ENCODE measurements at regions not wholly inside any gene's neighbourhood (a gene's known extent, or its start where the extent isn't known, plus 50 kb on each side); places are given as distances from the start of the nearest gene placed in this dataset.

GRCh38 chr5:34541067-34541466 lies 115.1 kb upstream of the RAI14 start:
- Mint-ChIP-seq H3K36me3 (ENCODE audit: low read depth) (peaks cover 52% of the 10 kb centered on the region), H3K4me1 (peaks cover 16% of the 10 kb centered on the region; the same call in 2 of the 3 replicates), H3K9me3 (peaks cover 47% of the 10 kb centered on the region), H3K27ac (no peak overlapping the region), H3K27me3 (ENCODE audit: insufficient read depth, low read depth, poor library complexity) (peaks cover 3% of the 10 kb centered on the region), H3K4me3 (no peak overlapping the region)
- DNase-seq (ENCODE audit: low spot score) (no peak), ATAC-seq (no peak)
- H3K27ac ChIP-seq (ENCODE audit: low read depth): no peak overlapping the region
- H3K4me2 ChIP-seq: no peak overlapping the region
- no peak for TF ChIP-seq ETS1 (IDR thresholded peaks at IDR 0.05)
- TF ChIP-seq REST (IDR thresholded peaks at IDR 0.05; ENCODE audit: unreplicated experiment): no peak
- TF ChIP-seq ZNF462 (CRISPR knock-in tag; IDR thresholded peaks at IDR 0.05): no peak
- TF ChIP-seq CREB1 (CRISPR knock-in tag; IDR thresholded peaks at IDR 0.05; ENCODE audit: low read depth): no peak
- no peak for TF ChIP-seq ZNF331 (CRISPR knock-in tag; IDR thresholded peaks at IDR 0.05; ENCODE audit: low read depth)
- no peak for TF ChIP-seq EZH2 (IDR thresholded peaks at IDR 0.05; ENCODE audit: low read depth, unreplicated experiment)
- TF ChIP-seq CTCF (conservative IDR thresholded peaks at IDR 0.05; ENCODE audit: low read depth in 2 of 2): no peak
- TF ChIP-seq EZH2phosphoT487 (IDR thresholded peaks at IDR 0.05; ENCODE audit: unreplicated experiment): no peak
- TF ChIP-seq POLR2AphosphoS5 (IDR thresholded peaks at IDR 0.05; ENCODE audit: low read depth): no peak
- no peak for TF ChIP-seq ZNF114 (CRISPR knock-in tag; IDR thresholded peaks at IDR 0.05)
- TF ChIP-seq STAT1 (IDR thresholded peaks at IDR 0.05; ENCODE audit: unreplicated experiment): no peak
- no peak for TF ChIP-seq NANOG (IDR thresholded peaks at IDR 0.05; ENCODE audit: borderline replicate concordance)
- no peaks in the 10 kb centered on the region for H4K20me1 ChIP-seq (replicated peaks; ENCODE audit: insufficient read depth)
- peaks cover 15% of the 10 kb centered on the region; the same call in 1 of the 2 replicates for H3K9me2 ChIP-seq (ENCODE audit: insufficient read depth)
- 0 out of 2 replicates have a peak overlapping the region, but pooled peaks have one; percentile 70 for H2AFZ ChIP-seq
- no peak overlapping the region for H3K4me3 ChIP-seq
- H3K36me3 ChIP-seq (ENCODE audit: insufficient read depth): peaks cover 23% of the 10 kb centered on the region
- no peaks in the 10 kb centered on the region for H3K79me2 ChIP-seq (replicated peaks; ENCODE audit: insufficient read depth)
- no peaks in the 10 kb centered on the region for H3K27me3 ChIP-seq (ENCODE audit: insufficient read depth)
- H3K4me1 ChIP-seq (ENCODE audit: insufficient read depth): peaks cover 13% of the 10 kb centered on the region; the same call in 1 of the 2 replicates
- peaks cover 4% of the 10 kb centered on the region; the same call in 1 of the 2 replicates for H3F3A ChIP-seq (replicated peaks; ENCODE audit: low read depth)

Measured in GM23338 (cell line).